Effector memory CD4-positive, alpha-beta T cell (primary cell): ENCODE measurements at regions not wholly inside any gene's neighbourhood (a gene's known extent, or its start where the extent isn't known, plus 50 kb on each side); places are given as distances from the start of the nearest gene placed in this dataset.

ENCODE experiments used
- DNase-seq, 3 donors: peaks; one replicate each; pipeline ENCODE4 v3.0.0-alpha.2; 2020
- H3K27ac ChIP-seq: 2 replicates; pipeline ENCODE4 v1.7.0; 2013; ENCODE audit warnings: mild to moderate bottlenecking, low read length, moderate library complexity; ENCODE audit not compliant: insufficient read depth, poor library complexity, severe bottlenecking
- H3K27me3 ChIP-seq: replicated peaks from 2 replicates; pipeline ENCODE4 v1.7.0; 2013; ENCODE audit warnings: mild to moderate bottlenecking, low read length; ENCODE audit not compliant: insufficient read depth, control insufficient read depth, poor library complexity, severe bottlenecking
- H3K36me3 ChIP-seq: 2 replicates; pipeline ENCODE4 v1.7.0; 2013; ENCODE audit warnings: mild to moderate bottlenecking, low read length, moderate library complexity; ENCODE audit not compliant: control insufficient read depth, insufficient read depth
- H3K4me1 ChIP-seq: 2 replicates; pipeline ENCODE4 v1.7.0; 2013; ENCODE audit warnings: low read length, mild to moderate bottlenecking; ENCODE audit not compliant: control insufficient read depth, insufficient read depth, poor library complexity, severe bottlenecking
- H3K4me3 ChIP-seq: 2 replicates; pipeline ENCODE4 v1.7.0; 2013; ENCODE audit warnings: low read length, low read depth, mild to moderate bottlenecking; ENCODE audit not compliant: insufficient read depth, poor library complexity, severe bottlenecking
- H3K9me3 ChIP-seq: 2 replicates; pipeline ENCODE4 v1.7.0; 2013; ENCODE audit warnings: mild to moderate bottlenecking, low read length, moderate library complexity; ENCODE audit not compliant: control insufficient read depth

GRCh38 chr5:71836084-71836483 lies 117.0 kb downstream of the CARTPT start:
- no peak overlapping the region for H3K27ac ChIP-seq
- no peaks in the 10 kb centered on the region for H3K9me3 ChIP-seq
- no peaks in the 10 kb centered on the region for H3K27me3 ChIP-seq
- H3K4me1 ChIP-seq, result no peaks in the 10 kb centered on the region
- no peak for DNase-seq
- H3K4me3 ChIP-seq, result no peak overlapping the region
- no peaks in the 10 kb centered on the region for H3K36me3 ChIP-seq

GRCh38 chr5:71836559-71837112 lies 117.6 kb downstream of the CARTPT start:
- Histone ChIP-seq H3K9me3 (no peaks in the 10 kb centered on the region), H3K27me3 (no peaks in the 10 kb centered on the region)
- no peak for DNase-seq

GRCh38 chr5:71838286-71838685 lies 119.2 kb downstream of the CARTPT start:
- no peaks in the 10 kb centered on the region for H3K9me3 ChIP-seq

More at GRCh38 chr5:71836559-71837112, 117.6 kb downstream of the CARTPT start:
- no peak overlapping the region for H3K4me3 ChIP-seq
- H3K4me1 ChIP-seq, result no peaks in the 10 kb centered on the region
- H3K36me3 ChIP-seq, result no peaks in the 10 kb centered on the region
- H3K27ac ChIP-seq, result no peak overlapping the region

GRCh38 chr5:71839096-71839884 lies 120.2 kb downstream of the CARTPT start:
- no peak overlapping the region for H3K4me3 ChIP-seq
- no peak overlapping the region for H3K27ac ChIP-seq
- H3K27me3 ChIP-seq, result no peaks in the 10 kb centered on the region
- H3K36me3 ChIP-seq, result no peaks in the 10 kb centered on the region
- H3K4me1 ChIP-seq, result no peaks in the 10 kb centered on the region
- H3K9me3 ChIP-seq, result no peaks in the 10 kb centered on the region
- no peak for DNase-seq

More at GRCh38 chr5:71838286-71838685, 119.2 kb downstream of the CARTPT start:
- DNase-seq, result no peak
- Histone ChIP-seq H3K4me3 (no peak overlapping the region), H3K36me3 (no peaks in the 10 kb centered on the region), H3K27me3 (no peaks in the 10 kb centered on the region), H3K27ac (no peak overlapping the region), H3K4me1 (no peaks in the 10 kb centered on the region)

GRCh38 chr5:71841107-71841506 lies 122.0 kb downstream of the CARTPT start:
- H3K27ac ChIP-seq, result no peak overlapping the region
- H3K4me3 ChIP-seq, result no peak overlapping the region
- no peaks in the 10 kb centered on the region for H3K9me3 ChIP-seq
- H3K36me3 ChIP-seq, result no peaks in the 10 kb centered on the region
- DNase-seq, result no peak
- H3K27me3 ChIP-seq, result no peaks in the 10 kb centered on the region
- H3K4me1 ChIP-seq, result no peaks in the 10 kb centered on the region

- Histone ChIP-seq H3K27me3 (no peaks in the 10 kb centered on the region), H3K4me3 (no peak overlapping the region), H3K9me3 (no peaks in the 10 kb centered on the region), H3K27ac (no peak overlapping the region), H3K4me1 (no peaks in the 10 kb centered on the region), H3K36me3 (no peaks in the 10 kb centered on the region)
- no peak for DNase-seq
Observed at GRCh38 chr5:71843111-71843510, 124.0 kb downstream of the CARTPT start.

GRCh38 chr5:71844862-71845261 lies 125.8 kb downstream of the CARTPT start:
- no peak overlapping the region for H3K4me3 ChIP-seq
- H3K4me1 ChIP-seq, result no peaks in the 10 kb centered on the region
- no peaks in the 10 kb centered on the region for H3K9me3 ChIP-seq
- no peaks in the 10 kb centered on the region for H3K36me3 ChIP-seq
- no peak overlapping the region for H3K27ac ChIP-seq
- no peak for DNase-seq
- no peaks in the 10 kb centered on the region for H3K27me3 ChIP-seq

GRCh38 chr5:71859515-71859914 lies 140.4 kb downstream of the CARTPT start:
- no peak for DNase-seq
- Histone ChIP-seq H3K4me1 (no peaks in the 10 kb centered on the region), H3K36me3 (no peaks in the 10 kb centered on the region), H3K27ac (no peak overlapping the region), H3K9me3 (no peaks in the 10 kb centered on the region), H3K27me3 (no peaks in the 10 kb centered on the region), H3K4me3 (no peak overlapping the region)

- no peaks in the 10 kb centered on the region for H3K36me3 ChIP-seq
- no peaks in the 10 kb centered on the region for H3K9me3 ChIP-seq
Observed at GRCh38 chr5:71860048-71860447, 141.0 kb downstream of the CARTPT start.

GRCh38 chr5:71861682-71862081 lies 142.6 kb downstream of the CARTPT start:
- H3K27me3 ChIP-seq, result no peaks in the 10 kb centered on the region
- no peak overlapping the region for H3K4me3 ChIP-seq
- DNase-seq, result no peak
- no peak overlapping the region for H3K27ac ChIP-seq
- no peaks in the 10 kb centered on the region for H3K4me1 ChIP-seq
- H3K9me3 ChIP-seq, result no peaks in the 10 kb centered on the region
- H3K36me3 ChIP-seq, result no peaks in the 10 kb centered on the region

More at GRCh38 chr5:71860048-71860447, 141.0 kb downstream of the CARTPT start:
- no peak for DNase-seq
- no peak overlapping the region for H3K27ac ChIP-seq
- H3K4me3 ChIP-seq, result no peak overlapping the region
- H3K4me1 ChIP-seq, result no peaks in the 10 kb centered on the region
- H3K27me3 ChIP-seq, result no peaks in the 10 kb centered on the region
